WTC11 (cell line): ENCODE measurements at regions not wholly inside any gene's neighbourhood (a gene's known extent, or its start where the extent isn't known, plus 50 kb on each side); places are given as distances from the start of the nearest gene placed in this dataset.

Source experiments
- ATAC-seq: fragments of 200-7000 bp; cut with Tn5 transposase; 2 replicates; pipeline ENCODE4 v1.10.0; 2021; ENCODE audit warnings: mild to moderate bottlenecking, moderate library complexity
- CTCF ChIA-PET: fragments of 300-600 bp; sonication (Branson Sonifier 250); formaldehyde crosslinking; loops from one replicate; lab custom pipeline; 2021; ENCODE audit warnings: antibody characterized with exemption; lab: Charles Lee
- POLR2A ChIA-PET: fragments of 350-600 bp; sonication (Branson Sonifier 250); formaldehyde crosslinking; loops from one replicate; lab custom pipeline; 2021; ENCODE audit warnings: antibody characterized with exemption; lab: Charles Lee
- DNase-seq: peaks from one replicate; pipeline ENCODE4 v3.0.0; 2021; ENCODE audit warnings: low spot score
- H3K27ac Mint-ChIP-seq: 2 replicates; pipeline ENCODE4 v1.8.0; 2021; ENCODE audit warnings: mixed read lengths
- H3K27me3 Mint-ChIP-seq: 2 replicates; pipeline ENCODE4 v1.8.0; 2021; ENCODE audit warnings: low read depth, mild to moderate bottlenecking, moderate library complexity, mixed read lengths
- H3K36me3 Mint-ChIP-seq: 2 replicates; pipeline ENCODE4 v1.8.0; 2021; ENCODE audit warnings: mixed read lengths
- H3K4me1 Mint-ChIP-seq: 2 replicates; pipeline ENCODE4 v1.8.0; 2022; ENCODE audit warnings: mixed read lengths
- H3K4me3 Mint-ChIP-seq: 2 replicates; pipeline ENCODE4 v1.8.0; 2021; ENCODE audit warnings: mild to moderate bottlenecking, moderate library complexity, mixed read lengths
- H3K9me3 Mint-ChIP-seq: 2 replicates; pipeline ENCODE4 v1.8.0; 2021; ENCODE audit warnings: mixed read lengths
- ETV6 ChIP-seq: sonication (generic); formaldehyde crosslinking; IDR thresholded peaks from 2 replicates; pipeline ENCODE4 v1.8.1; 2022; ENCODE audit warnings: mild to moderate bottlenecking, missing genetic modification reagents
- FOXJ3 ChIP-seq: sonication (generic); formaldehyde crosslinking; IDR thresholded peaks from 2 replicates; pipeline ENCODE4 v1.9.0; 2021; ENCODE audit warnings: missing genetic modification reagents, mild to moderate bottlenecking, borderline replicate concordance
- HMGA2 ChIP-seq: fragments of 250-450 bp; sonication (Bioruptor Pico); IDR thresholded peaks from 2 replicates; pipeline ENCODE4 v1.4.0; 2021; ENCODE audit warnings: mild to moderate bottlenecking, moderate library complexity
- JAZF1 ChIP-seq: fragments of 250-450 bp; sonication (Bioruptor Pico); IDR thresholded peaks from 2 replicates; pipeline ENCODE4 v1.9.0; 2021; ENCODE audit warnings: moderate library complexity, mild to moderate bottlenecking, inconsistent platforms
- JUN ChIP-seq: sonication (generic); formaldehyde crosslinking; IDR thresholded peaks from 2 replicates; pipeline ENCODE4 v1.8.0; 2023; ENCODE audit warnings: mild to moderate bottlenecking, missing genetic modification reagents
- MXD4 ChIP-seq: fragments of 250-450 bp; sonication (Bioruptor Pico); IDR thresholded peaks from 2 replicates; pipeline ENCODE4 v1.8.0; 2021; ENCODE audit warnings: mild to moderate bottlenecking, moderate library complexity, borderline replicate concordance
- NFATC4 ChIP-seq: fragments of 250-450 bp; sonication (Bioruptor Pico); IDR thresholded peaks from 2 replicates; pipeline ENCODE4 v1.9.0; 2021; ENCODE audit warnings: mild to moderate bottlenecking
- NFYB ChIP-seq: sonication (generic); formaldehyde crosslinking; conservative IDR thresholded peaks from 2 replicates; pipeline ENCODE4 v1.8.0; 2022; ENCODE audit warnings: low read depth, missing genetic modification reagents
- NR1H2 ChIP-seq: sonication (generic); formaldehyde crosslinking; IDR thresholded peaks from 2 replicates; pipeline ENCODE4 v1.9.0; 2021; ENCODE audit warnings: mild to moderate bottlenecking, moderate library complexity, missing genetic modification reagents
- NR2C2 ChIP-seq: sonication (generic); formaldehyde crosslinking; IDR thresholded peaks from 2 replicates; pipeline ENCODE4 v1.8.0; 2022; ENCODE audit warnings: mild to moderate bottlenecking, missing genetic modification reagents
- OVOL2 ChIP-seq: fragments of 250-450 bp; sonication (Bioruptor Pico); IDR thresholded peaks from 2 replicates; pipeline ENCODE4 v1.9.0; 2021; ENCODE audit warnings: mild to moderate bottlenecking, borderline replicate concordance
- RELA ChIP-seq: sonication (generic); formaldehyde crosslinking; IDR thresholded peaks from 2 replicates; pipeline ENCODE4 v1.8.1; 2022; ENCODE audit warnings: missing genetic modification reagents, mild to moderate bottlenecking, borderline replicate concordance
- TCF7 ChIP-seq: sonication (generic); formaldehyde crosslinking; IDR thresholded peaks from 2 replicates; pipeline ENCODE4 v1.8.0; 2022; ENCODE audit warnings: mild to moderate bottlenecking, low read depth, missing genetic modification reagents, moderate library complexity
- TP53 ChIP-seq: sonication (generic); formaldehyde crosslinking; IDR thresholded peaks from 2 replicates; pipeline ENCODE4 v1.8.1; 2023; ENCODE audit warnings: mild to moderate bottlenecking, missing genetic modification reagents
- ZBTB21 ChIP-seq: sonication (generic); formaldehyde crosslinking; IDR thresholded peaks from 2 replicates; pipeline ENCODE4 v1.8.1; 2023; ENCODE audit warnings: mild to moderate bottlenecking, missing genetic modification reagents, borderline replicate concordance
- ZNF263 ChIP-seq: sonication (generic); formaldehyde crosslinking; IDR thresholded peaks from 2 replicates; pipeline ENCODE4 v1.8.1; 2022; ENCODE audit warnings: low read depth, mild to moderate bottlenecking, moderate library complexity, missing genetic modification reagents
- ZNF396 ChIP-seq: fragments of 250-450 bp; sonication (Bioruptor Pico); IDR thresholded peaks from 2 replicates; pipeline ENCODE4 v1.8.0; 2021; ENCODE audit warnings: mild to moderate bottlenecking, moderate library complexity, borderline replicate concordance
- TF ChIP-seq, protein P1 (sequence below): sonication (generic); formaldehyde crosslinking; IDR thresholded peaks from 2 replicates; pipeline ENCODE4 v1.8.1; 2022; ENCODE audit warnings: mild to moderate bottlenecking, moderate library complexity, missing genetic modification reagents
- TF ChIP-seq, protein P2 (sequence below): sonication (generic); formaldehyde crosslinking; IDR thresholded peaks from 2 replicates; pipeline ENCODE4 v1.8.1; 2023; ENCODE audit warnings: mild to moderate bottlenecking, moderate library complexity, missing genetic modification reagents
- TF ChIP-seq, protein P3 (sequence below): fragments of 250-450 bp; sonication (Bioruptor Pico); IDR thresholded peaks from 2 replicates; pipeline ENCODE4 v1.8.0; 2021; ENCODE audit warnings: mild to moderate bottlenecking
- TF ChIP-seq, protein P4 (sequence below): sonication (generic); formaldehyde crosslinking; IDR thresholded peaks from 2 replicates; pipeline ENCODE4 v1.8.1; 2022; ENCODE audit warnings: low read depth, mild to moderate bottlenecking, moderate library complexity, missing genetic modification reagents, borderline replicate concordance

DNA sequence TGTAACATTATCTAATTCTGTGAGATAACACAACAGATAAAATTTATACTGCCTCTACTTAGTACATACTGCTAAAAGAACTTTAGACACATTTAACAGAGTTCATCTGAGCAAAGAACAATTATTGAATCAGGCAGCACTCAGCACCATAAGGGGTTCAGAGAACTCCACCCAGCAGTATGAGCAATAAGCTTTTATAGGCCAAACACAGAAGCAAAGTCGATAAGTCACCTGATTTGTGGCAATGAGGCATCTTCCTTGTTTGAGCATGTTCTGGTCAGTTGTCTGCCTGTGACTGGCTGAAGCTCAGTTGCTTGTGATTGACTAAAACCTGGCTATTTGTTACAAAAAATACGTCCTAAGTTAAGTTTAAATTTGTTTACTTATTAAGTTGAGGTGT, 746.1 kb upstream of the DDX18 start:
- Mint-ChIP-seq H3K27me3 (peaks cover 26% of the 10 kb centered on the region), H3K27ac (no peak overlapping the region), H3K36me3 (peaks cover 20% of the 10 kb centered on the region), H3K4me1 (no peaks in the 10 kb centered on the region), H3K9me3 (peaks cover 20% of the 10 kb centered on the region), H3K4me3 (no peak overlapping the region)
- no peak for DNase-seq
- TF ChIP-seq, protein P1, sequence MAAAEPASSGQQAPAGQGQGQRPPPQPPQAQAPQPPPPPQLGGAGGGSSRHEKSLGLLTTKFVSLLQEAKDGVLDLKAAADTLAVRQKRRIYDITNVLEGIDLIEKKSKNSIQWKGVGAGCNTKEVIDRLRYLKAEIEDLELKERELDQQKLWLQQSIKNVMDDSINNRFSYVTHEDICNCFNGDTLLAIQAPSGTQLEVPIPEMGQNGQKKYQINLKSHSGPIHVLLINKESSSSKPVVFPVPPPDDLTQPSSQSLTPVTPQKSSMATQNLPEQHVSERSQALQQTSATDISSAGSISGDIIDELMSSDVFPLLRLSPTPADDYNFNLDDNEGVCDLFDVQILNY (CRISPR knock-in tag): no peak
- TF ChIP-seq, protein P2, sequence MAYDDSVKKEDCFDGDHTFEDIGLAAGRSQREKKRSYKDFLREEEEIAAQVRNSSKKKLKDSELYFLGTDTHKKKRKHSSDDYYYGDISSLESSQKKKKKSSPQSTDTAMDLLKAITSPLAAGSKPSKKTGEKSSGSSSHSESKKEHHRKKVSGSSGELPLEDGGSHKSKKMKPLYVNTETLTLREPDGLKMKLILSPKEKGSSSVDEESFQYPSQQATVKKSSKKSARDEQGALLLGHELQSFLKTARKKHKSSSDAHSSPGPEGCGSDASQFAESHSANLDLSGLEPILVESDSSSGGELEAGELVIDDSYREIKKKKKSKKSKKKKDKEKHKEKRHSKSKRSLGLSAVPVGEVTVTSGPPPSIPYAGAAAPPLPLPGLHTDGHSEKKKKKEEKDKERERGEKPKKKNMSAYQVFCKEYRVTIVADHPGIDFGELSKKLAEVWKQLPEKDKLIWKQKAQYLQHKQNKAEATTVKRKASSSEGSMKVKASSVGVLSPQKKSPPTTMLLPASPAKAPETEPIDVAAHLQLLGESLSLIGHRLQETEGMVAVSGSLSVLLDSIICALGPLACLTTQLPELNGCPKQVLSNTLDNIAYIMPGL (CRISPR knock-in tag): no peak
- TF ChIP-seq, protein P3, sequence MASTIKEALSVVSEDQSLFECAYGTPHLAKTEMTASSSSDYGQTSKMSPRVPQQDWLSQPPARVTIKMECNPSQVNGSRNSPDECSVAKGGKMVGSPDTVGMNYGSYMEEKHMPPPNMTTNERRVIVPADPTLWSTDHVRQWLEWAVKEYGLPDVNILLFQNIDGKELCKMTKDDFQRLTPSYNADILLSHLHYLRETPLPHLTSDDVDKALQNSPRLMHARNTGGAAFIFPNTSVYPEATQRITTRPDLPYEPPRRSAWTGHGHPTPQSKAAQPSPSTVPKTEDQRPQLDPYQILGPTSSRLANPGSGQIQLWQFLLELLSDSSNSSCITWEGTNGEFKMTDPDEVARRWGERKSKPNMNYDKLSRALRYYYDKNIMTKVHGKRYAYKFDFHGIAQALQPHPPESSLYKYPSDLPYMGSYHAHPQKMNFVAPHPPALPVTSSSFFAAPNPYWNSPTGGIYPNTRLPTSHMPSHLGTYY (CRISPR knock-in tag): no peak
- TF ChIP-seq MXD4 (CRISPR knock-in tag) (no peak), OVOL2 (CRISPR knock-in tag) (no peak), TP53 (CRISPR knock-in tag) (no peak), NFATC4 (no peak), RELA (CRISPR knock-in tag) (no peak), JAZF1 (CRISPR knock-in tag) (no peak), ZBTB21 (CRISPR knock-in tag) (no peak), NFYB (CRISPR knock-in tag) (no peak), NR2C2 (no peak)
- TF ChIP-seq, protein P4, sequence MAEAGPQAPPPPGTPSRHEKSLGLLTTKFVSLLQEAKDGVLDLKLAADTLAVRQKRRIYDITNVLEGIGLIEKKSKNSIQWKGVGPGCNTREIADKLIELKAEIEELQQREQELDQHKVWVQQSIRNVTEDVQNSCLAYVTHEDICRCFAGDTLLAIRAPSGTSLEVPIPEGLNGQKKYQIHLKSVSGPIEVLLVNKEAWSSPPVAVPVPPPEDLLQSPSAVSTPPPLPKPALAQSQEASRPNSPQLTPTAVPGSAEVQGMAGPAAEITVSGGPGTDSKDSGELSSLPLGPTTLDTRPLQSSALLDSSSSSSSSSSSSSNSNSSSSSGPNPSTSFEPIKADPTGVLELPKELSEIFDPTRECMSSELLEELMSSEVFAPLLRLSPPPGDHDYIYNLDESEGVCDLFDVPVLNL (CRISPR knock-in tag): no peak
- POLR2A ChIA-PET: no interaction called here
- no peak for ATAC-seq
- CTCF ChIA-PET: no interaction called here

DNA sequence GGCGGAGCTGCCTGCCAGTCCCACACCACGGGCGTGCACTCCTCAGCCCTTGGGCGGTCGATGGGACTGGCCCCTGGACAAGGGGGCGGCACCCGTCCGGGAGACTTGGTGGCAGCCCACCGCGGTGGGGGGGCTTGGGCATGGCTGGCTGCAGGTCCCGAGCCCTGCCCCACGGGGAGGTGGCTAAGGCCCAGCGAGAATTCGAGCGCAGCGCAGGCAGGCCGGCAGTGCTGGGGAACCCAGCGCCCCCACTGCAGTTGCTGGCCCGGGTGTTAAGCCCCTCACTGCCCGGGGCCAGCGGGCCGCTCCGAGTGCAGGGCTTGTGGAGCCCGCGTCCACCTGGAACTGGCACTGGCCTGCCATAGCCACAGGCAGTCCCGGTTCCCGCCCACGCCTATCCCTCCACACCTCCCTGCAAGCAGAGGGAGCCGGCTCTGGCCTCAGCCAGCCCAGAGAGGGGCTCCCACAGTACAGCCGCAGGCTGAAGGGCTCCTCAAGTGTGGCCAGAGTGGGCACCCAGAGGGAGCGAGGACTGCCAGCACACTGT, 742.9 kb upstream of the DDX18 start:
- CTCF ChIA-PET: no interaction called here
- TF ChIP-seq FOXJ3 (no peak), ZNF263 (CRISPR knock-in tag) (no peak), JUN (CRISPR knock-in tag) (no peak), NR2C2 (no peak), TCF7 (CRISPR knock-in tag) (no peak)
- TF ChIP-seq, protein P3 (CRISPR knock-in tag): no peak
- H3K27me3 Mint-ChIP-seq: peaks cover 49% of the 10 kb centered on the region
- no peak overlapping the region for H3K4me3 Mint-ChIP-seq
- ATAC-seq: no peak
- H3K4me1 Mint-ChIP-seq: no peaks in the 10 kb centered on the region
- peaks cover 28% of the 10 kb centered on the region for H3K9me3 Mint-ChIP-seq
- no peak for DNase-seq
- H3K36me3 Mint-ChIP-seq: peaks cover 25% of the 10 kb centered on the region
- no peak overlapping the region for H3K27ac Mint-ChIP-seq
- POLR2A ChIA-PET: no interaction called here

DNA sequence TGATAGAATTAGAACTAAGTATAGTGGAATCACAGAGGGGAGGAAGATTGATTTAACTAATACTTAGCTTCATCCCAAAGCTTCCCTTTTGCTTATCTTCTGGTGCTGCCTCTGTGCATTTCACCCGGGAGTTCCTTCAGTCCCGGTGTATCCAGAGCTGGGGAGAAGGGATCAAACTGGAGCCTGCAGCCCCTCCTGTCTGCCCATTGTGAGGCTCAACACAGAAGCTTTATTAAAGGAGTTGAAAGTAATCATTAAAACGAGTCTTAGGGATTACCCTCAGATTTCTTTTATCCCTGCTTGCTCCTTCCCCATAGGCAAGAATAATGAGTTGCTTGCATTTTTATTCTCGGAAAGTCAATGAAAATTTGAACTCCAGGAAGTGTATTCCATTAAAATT, 739.7 kb upstream of the DDX18 start:
- H3K9me3 Mint-ChIP-seq: peaks cover 32% of the 10 kb centered on the region
- CTCF ChIA-PET: no interaction called here
- no peak for ATAC-seq
- H3K4me3 Mint-ChIP-seq: no peak overlapping the region
- no peak overlapping the region for H3K27ac Mint-ChIP-seq
- H3K4me1 Mint-ChIP-seq: no peaks in the 10 kb centered on the region
- H3K36me3 Mint-ChIP-seq: peaks cover 25% of the 10 kb centered on the region
- POLR2A ChIA-PET: no interaction called here
- H3K27me3 Mint-ChIP-seq: peaks cover 73% of the 10 kb centered on the region
- no peak for DNase-seq
- TF ChIP-seq HMGA2 (CRISPR knock-in tag): no peak
- no peak for TF ChIP-seq NR1H2 (CRISPR knock-in tag)
- TF ChIP-seq NFYB (CRISPR knock-in tag): no peak
- TF ChIP-seq, protein P1 (CRISPR knock-in tag): no peak
- TF ChIP-seq, protein P2 (CRISPR knock-in tag): no peak
- no peak for TF ChIP-seq ETV6 (CRISPR knock-in tag)
- no peak for TF ChIP-seq ZNF396 (CRISPR knock-in tag)
